PC-3 (cell line): ENCODE measurements at regions not wholly inside any gene's neighbourhood (a gene's known extent, or its start where the extent isn't known, plus 50 kb on each side); places are given as distances from the start of the nearest gene placed in this dataset.

Experiments used
- ATAC-seq: fragments of 200-7000 bp; cut with Tn5 transposase; 2 replicates; pipeline ENCODE4 v1.9.1; 2020; ENCODE audit warnings: mild to moderate bottlenecking, moderate library complexity
- BruUV-seq: library from RNA; stranded (reverse); fragments of 400-500 nt; replicated peaks from 2 replicates; lab custom pipeline; 2021; lab: Mats Ljungman, UMichigan
- CTCF ChIA-PET: fragments of 300-600 bp; sonication (Branson Sonifier 250); formaldehyde crosslinking; loops from one replicate; lab custom pipeline; 2022; ENCODE audit warnings: antibody characterized with exemption; lab: Charles Lee
- POLR2A ChIA-PET: fragments of 300-600 bp; sonication (Branson Sonifier 250); formaldehyde crosslinking; loops from one replicate; lab custom pipeline; 2022; ENCODE audit warnings: antibody characterized with exemption; ENCODE audit not compliant: unreplicated experiment; lab: Charles Lee
- DNase-seq: peaks from one replicate; pipeline ENCODE4 v3.0.0-alpha.2; 2015
- H2AFZ ChIP-seq: fragments of 300-600 bp; sonication (generic); 2 replicates; pipeline ENCODE4 v1.6.0; 2016; ENCODE audit warnings: antibody characterized with exemption, low read length
- H3F3A ChIP-seq: fragments of 300-600 bp; sonication (generic); one replicate; pipeline ENCODE4 v1.6.0; 2017; ENCODE audit warnings: antibody characterized with exemption, low read length, control low read depth, mild to moderate bottlenecking; ENCODE audit not compliant: unreplicated experiment
- H3K27ac ChIP-seq: fragments of 300-600 bp; sonication (generic); 2 replicates; pipeline ENCODE4 v1.5.1; 2016; ENCODE audit warnings: mild to moderate bottlenecking, low read length
- H3K27me3 ChIP-seq: fragments of 300-600 bp; sonication (generic); 2 replicates; pipeline ENCODE4 v1.6.1; 2016; ENCODE audit warnings: low read length, mixed read lengths
- H3K36me3 ChIP-seq: fragments of 300-600 bp; sonication (generic); 2 replicates; pipeline ENCODE4 v1.6.1; 2016; ENCODE audit warnings: low read depth, mixed run types, low read length, mixed read lengths
- H3K4me1 ChIP-seq: fragments of 300-600 bp; sonication (generic); 2 replicates; pipeline ENCODE4 v1.5.1; 2016; ENCODE audit warnings: low read length; ENCODE audit not compliant: insufficient read depth
- H3K4me2 ChIP-seq: fragments of 300-600 bp; sonication (generic); 2 replicates; pipeline ENCODE4 v1.6.0; 2016; ENCODE audit warnings: low read length
- H3K4me3 ChIP-seq: fragments of 300-600 bp; sonication (generic); 2 replicates; pipeline ENCODE4 v1.5.1; 2016; ENCODE audit warnings: mild to moderate bottlenecking, low read length, mixed read lengths
- H3K79me2 ChIP-seq: fragments of 300-600 bp; sonication (generic); 2 replicates; pipeline ENCODE4 v1.6.1; 2017; ENCODE audit warnings: low read length, mixed read lengths
- H3K9ac ChIP-seq: fragments of 300-600 bp; sonication (generic); 2 replicates; pipeline ENCODE4 v1.6.0; 2016; ENCODE audit warnings: mild to moderate bottlenecking, low read length
- H3K9me2 ChIP-seq: fragments of 300-600 bp; sonication (generic); replicated peaks from 2 replicates; pipeline ENCODE4 v1.6.1; 2016; ENCODE audit warnings: mixed run types, low read length, mixed read lengths
- H3K9me3 ChIP-seq: fragments of 300-600 bp; sonication (generic); 2 replicates; pipeline ENCODE4 v1.6.1; 2016; ENCODE audit warnings: low read length, mixed read lengths
- H4K20me1 ChIP-seq: fragments of 300-600 bp; sonication (generic); 2 replicates; pipeline ENCODE4 v1.6.1; 2016; ENCODE audit warnings: low read length, mixed read lengths
- EZH2 ChIP-seq: fragments of 300-600 bp; sonication (generic); IDR thresholded peaks from one replicate; pipeline ENCODE4 v1.6.1; 2017; ENCODE audit warnings: antibody characterized with exemption, mild to moderate bottlenecking, low read length; ENCODE audit not compliant: unreplicated experiment
- EZH2phosphoT487 ChIP-seq: fragments of 300-600 bp; sonication (generic); IDR thresholded peaks from 2 replicates; pipeline ENCODE4 v1.6.1; 2018; ENCODE audit warnings: mild to moderate bottlenecking, antibody characterized with exemption, low read length, borderline replicate concordance
- intact Hi-C: fragments of 100-400 bp; cut with micrococcal nuclease; formaldehyde crosslinking; loops from 2 replicates; pipeline ENCODE4 v1.9.0; 2023
- TF ChIP-seq, protein P1 (sequence below): fragments of 300-600 bp; sonication (generic); conservative IDR thresholded peaks from 2 replicates; pipeline ENCODE4 v1.5.1; 2017; ENCODE audit warnings: antibody characterized with exemption, low read depth, mild to moderate bottlenecking, low read length

GRCh38 chr4:124177647-124178425 lies 534.7 kb downstream of the ANKRD50 start:
- Histone ChIP-seq H4K20me1 (no peaks in the 10 kb centered on the region), H2AFZ (peak overlapping the region; percentile 6), H3K4me2 (peak overlapping the region; percentile 61), H3F3A (peaks cover 6% of the 10 kb centered on the region), H3K9me2 (no peaks in the 10 kb centered on the region; the same call in 1 of the 2 replicates), H3K4me3 (peak overlapping the region; percentile 37; the same call in 1 of the 2 replicates), H3K4me1 (peaks cover 24% of the 10 kb centered on the region), H3K9me3 (no peaks in the 10 kb centered on the region), H3K9ac (peak overlapping the region; percentile 33; the same call in 1 of the 2 replicates), H3K36me3 (no peaks in the 10 kb centered on the region), H3K79me2 (no peaks in the 10 kb centered on the region), H3K27me3 (no peaks in the 10 kb centered on the region), H3K27ac (peak overlapping the region; percentile 76)
- DNase-seq (peak; percentile 80), ATAC-seq (peak; percentile 83)
- CTCF ChIA-PET, result no interaction called here
- POLR2A ChIA-PET, result interaction anchor here (0.6 kb wide), 1 partner anchor 505 kb away, joined by 3 read pairs; no protein-coding TSS in a partner anchor
- intact Hi-C loops, result loop anchor here (1.0 kb wide), 1 partner anchor 21 kb away; no protein-coding TSS in a partner anchor
- no TSS peak for BruUV-seq
- TF ChIP-seq, protein P1, sequence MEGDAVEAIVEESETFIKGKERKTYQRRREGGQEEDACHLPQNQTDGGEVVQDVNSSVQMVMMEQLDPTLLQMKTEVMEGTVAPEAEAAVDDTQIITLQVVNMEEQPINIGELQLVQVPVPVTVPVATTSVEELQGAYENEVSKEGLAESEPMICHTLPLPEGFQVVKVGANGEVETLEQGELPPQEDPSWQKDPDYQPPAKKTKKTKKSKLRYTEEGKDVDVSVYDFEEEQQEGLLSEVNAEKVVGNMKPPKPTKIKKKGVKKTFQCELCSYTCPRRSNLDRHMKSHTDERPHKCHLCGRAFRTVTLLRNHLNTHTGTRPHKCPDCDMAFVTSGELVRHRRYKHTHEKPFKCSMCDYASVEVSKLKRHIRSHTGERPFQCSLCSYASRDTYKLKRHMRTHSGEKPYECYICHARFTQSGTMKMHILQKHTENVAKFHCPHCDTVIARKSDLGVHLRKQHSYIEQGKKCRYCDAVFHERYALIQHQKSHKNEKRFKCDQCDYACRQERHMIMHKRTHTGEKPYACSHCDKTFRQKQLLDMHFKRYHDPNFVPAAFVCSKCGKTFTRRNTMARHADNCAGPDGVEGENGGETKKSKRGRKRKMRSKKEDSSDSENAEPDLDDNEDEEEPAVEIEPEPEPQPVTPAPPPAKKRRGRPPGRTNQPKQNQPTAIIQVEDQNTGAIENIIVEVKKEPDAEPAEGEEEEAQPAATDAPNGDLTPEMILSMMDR, result no peak
- TF ChIP-seq EZH2 (no peak), EZH2phosphoT487 (no peak)

GRCh38 chr4:124178449-124179021 lies 534.0 kb downstream of the ANKRD50 start:
- ChIA-PET CTCF (no interaction called here), POLR2A (no interaction called here)
- Histone ChIP-seq H3K36me3 (no peaks in the 10 kb centered on the region), H3K27me3 (no peaks in the 10 kb centered on the region), H3K4me1 (peaks cover 28% of the 10 kb centered on the region), H3K9me3 (no peaks in the 10 kb centered on the region), H3K9me2 (no peaks in the 10 kb centered on the region; the same call in none of the 2 replicates), H4K20me1 (no peaks in the 10 kb centered on the region), H3K27ac (peak overlapping the region; percentile 76), H3F3A (peaks cover 6% of the 10 kb centered on the region), H3K79me2 (no peaks in the 10 kb centered on the region), H3K9ac (peak overlapping the region; percentile 33; the same call in 1 of the 2 replicates), H2AFZ (peak overlapping the region; percentile 6), H3K4me3 (peak overlapping the region; percentile 33; the same call in 1 of the 2 replicates), H3K4me2 (peak overlapping the region; percentile 61)
- TF ChIP-seq, protein P1, result no peak
- no peak for TF ChIP-seq EZH2phosphoT487
- no TSS peak for BruUV-seq
- intact Hi-C loops, result loop anchor here (1.0 kb wide), 1 partner anchor 21 kb away; no protein-coding TSS in a partner anchor
- ATAC-seq, result peak; percentile 59
- peak; percentile 49 for DNase-seq
